GM12892 (cell line): ENCODE measurements at regions not wholly inside any gene's neighbourhood (a gene's known extent, or its start where the extent isn't known, plus 50 kb on each side); places are given as distances from the start of the nearest gene placed in this dataset.
"Not testable (repeated sequence)": the region's sequence is repeated elsewhere in the genome, so short reads cannot be mapped to it uniquely, and the experiment has no call there.

ENCODE experiments used
- DNase-seq: peaks from one replicate; pipeline ENCODE4 v3.0.0; 2011; ENCODE audit not compliant: insufficient read length
- FAIRE-seq: peaks from 2 replicates; lab custom pipeline; 2011; peaks lifted over from hg19 to GRCh38; lab: Jason Lieb, UNC
- POLR2A ChIP-seq: IDR thresholded peaks from 2 replicates; pipeline ENCODE4 v1.6.1; 2011; ENCODE audit warnings: low read depth, low read length, control low read depth
- POLR2AphosphoS5 ChIP-seq: IDR thresholded peaks from 2 replicates; pipeline ENCODE4 v1.6.1; 2011; ENCODE audit warnings: low read depth, low read length, control low read depth
- TAF1 ChIP-seq: IDR thresholded peaks from 2 replicates; pipeline ENCODE4 v1.6.1; 2011; ENCODE audit warnings: low read depth, mild to moderate bottlenecking, control low read depth, low read length, borderline replicate concordance

DNA sequence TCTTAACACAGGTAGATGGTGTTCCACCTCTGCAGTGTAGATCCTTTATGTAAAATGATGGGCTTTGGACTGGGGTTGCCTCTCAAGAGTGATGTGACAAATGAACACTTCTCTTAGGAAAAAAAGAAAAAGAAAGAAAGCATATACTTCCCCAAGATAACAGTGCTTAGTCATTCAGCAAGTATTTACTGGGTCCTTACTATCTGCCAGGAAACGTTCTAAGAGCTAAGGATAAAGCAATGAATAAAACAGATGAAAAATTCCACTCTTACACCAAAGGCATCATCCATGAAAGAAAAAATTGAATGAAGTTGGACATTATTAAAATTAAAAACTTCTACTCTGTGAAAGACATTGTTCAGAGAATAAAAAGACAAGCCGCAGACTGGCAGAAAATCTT lies 177.3 kb downstream of the C7orf25 start:
- TF ChIP-seq POLR2A (no peak), POLR2AphosphoS5 (no peak), TAF1 (no peak)
- no peak for DNase-seq
- no peak for FAIRE-seq

DNA sequence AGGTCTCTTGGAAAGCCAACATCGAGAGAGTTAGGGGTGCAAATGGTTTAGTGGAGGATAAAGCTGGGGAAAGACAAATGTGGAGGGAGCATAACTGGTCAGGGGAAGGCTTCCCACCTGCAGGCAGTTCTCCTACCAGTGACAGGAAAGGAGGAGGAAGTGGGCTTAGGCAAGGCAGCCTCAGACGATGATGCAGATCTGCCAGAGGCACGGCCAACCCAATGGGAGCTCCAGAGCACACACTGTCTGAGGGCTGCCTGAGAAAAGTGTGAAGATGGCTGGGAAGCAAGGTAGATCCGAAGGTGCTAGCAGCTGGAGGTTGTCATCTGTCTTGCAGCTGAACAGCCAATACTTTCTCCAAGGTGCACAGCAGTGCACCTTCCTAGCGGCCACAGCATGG lies 178.8 kb downstream of the C7orf25 start:
- DNase-seq (no peak), FAIRE-seq (no peak)
- TF ChIP-seq TAF1: no peak
- no peak for TF ChIP-seq POLR2A
- no peak for TF ChIP-seq POLR2AphosphoS5

DNA sequence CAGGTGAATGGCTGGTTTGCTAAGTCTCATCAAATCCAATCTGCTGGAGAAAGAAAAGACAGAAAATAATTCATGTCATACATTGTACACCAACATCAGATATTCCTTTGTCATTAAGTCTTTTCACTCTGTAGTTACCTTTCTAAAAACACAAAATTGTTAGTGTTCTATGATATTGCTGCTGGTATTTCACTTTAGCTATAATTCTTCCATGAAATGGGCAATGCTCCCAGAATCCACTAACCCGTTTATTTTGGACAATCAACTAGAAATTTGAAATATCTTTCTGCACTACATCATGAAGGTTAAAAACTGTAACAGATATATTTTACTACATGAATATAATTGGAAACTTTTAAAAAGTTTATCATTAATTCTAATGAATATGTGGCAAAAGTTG lies 181.3 kb downstream of the C7orf25 start:
- no peak for FAIRE-seq
- TF ChIP-seq POLR2AphosphoS5: no peak
- no peak for TF ChIP-seq POLR2A
- TF ChIP-seq TAF1: no peak
- DNase-seq: no peak

DNA sequence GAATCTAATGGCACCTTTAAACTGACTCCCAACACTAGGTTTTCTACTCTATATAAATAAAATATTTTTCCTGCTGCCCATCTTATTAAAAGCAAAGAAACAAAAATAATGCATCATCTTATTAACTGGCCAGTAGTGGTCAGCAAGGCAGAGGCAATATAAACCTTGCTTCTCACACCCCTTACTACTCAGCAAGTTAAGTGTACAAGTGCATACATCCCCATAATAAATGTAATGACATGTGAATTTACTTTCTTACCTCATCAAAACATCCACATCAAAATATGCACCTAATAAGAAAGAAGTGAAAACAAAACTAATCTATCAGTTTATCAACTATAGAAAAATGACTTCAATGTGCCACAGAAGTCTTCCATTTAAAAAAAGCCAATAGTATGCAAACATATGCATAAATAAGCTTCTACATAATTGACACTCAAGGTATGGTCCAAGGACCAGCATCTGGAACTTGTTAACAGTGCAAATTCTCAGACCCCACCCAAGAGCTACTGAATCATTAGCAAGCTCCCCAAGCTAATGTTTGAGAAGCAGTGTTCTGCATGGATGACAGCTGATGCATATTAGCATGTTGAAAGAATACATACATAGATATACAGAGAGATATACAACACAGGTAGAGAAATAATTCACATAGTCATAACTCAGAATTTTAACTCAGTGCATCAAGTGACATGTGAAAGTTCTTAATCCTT lies 182.7 kb downstream of the C7orf25 start:
- FAIRE-seq: no peak
- TF ChIP-seq TAF1 (no peak), POLR2A (no peak), POLR2AphosphoS5 (no peak)
- DNase-seq: no peak

DNA sequence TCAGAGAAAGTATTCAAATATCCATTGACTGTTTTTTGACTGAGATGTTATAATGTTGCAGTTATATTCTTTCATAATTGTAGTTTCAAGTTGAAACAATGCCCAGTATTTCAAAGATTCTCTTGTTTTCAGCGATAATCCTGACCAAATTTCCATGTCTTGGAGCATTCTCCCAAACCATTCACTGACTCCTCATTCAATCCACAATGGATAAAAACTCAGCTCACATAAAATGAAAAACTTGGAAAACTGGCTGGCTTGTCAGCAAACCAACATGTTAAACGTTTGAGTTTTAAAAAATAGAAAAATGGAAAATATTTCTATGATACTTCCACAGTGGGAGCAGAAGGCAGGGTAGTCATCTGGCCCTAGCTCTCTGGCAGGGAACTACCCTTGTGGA lies 184.4 kb downstream of the C7orf25 start:
- TF ChIP-seq TAF1 (no peak), POLR2A (no peak), POLR2AphosphoS5 (no peak)
- DNase-seq: no peak
- FAIRE-seq: no peak

DNA sequence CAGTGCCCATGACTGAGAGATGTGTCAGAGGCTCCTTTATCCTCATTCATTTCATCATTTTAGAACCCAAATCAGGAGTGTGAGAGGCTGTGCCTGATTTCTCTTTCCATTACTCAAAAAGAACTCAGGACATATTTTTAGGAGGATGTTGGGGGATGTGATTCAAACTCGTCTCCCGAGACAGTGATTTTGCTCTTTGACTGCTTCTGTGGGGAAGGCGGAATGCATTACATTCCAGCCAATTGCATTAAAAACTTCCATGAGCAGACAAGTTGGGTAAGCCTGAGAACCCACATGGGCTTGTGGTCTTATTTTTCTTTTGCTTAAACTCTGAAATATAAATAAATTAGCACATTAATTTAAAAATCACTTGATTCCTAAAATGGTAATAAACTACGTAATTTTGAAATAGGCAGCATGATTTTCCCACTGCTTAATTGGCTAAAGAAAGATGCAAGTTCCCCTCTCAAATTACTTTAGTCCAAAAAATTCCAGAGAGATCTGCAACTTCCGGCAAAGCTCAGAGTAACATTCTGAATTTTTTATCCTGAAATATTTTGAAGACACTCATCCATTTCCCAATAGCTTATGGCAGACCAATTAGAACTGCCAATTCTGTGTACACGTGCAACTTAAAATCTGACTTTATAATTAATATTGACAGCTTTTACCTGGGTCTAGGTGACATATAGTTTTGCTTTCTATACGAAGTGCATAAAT lies 185.6 kb downstream of the C7orf25 start:
- DNase-seq (no peak), FAIRE-seq (no peak)
- no peak for TF ChIP-seq TAF1
- TF ChIP-seq POLR2AphosphoS5: no peak
- no peak for TF ChIP-seq POLR2A

DNA sequence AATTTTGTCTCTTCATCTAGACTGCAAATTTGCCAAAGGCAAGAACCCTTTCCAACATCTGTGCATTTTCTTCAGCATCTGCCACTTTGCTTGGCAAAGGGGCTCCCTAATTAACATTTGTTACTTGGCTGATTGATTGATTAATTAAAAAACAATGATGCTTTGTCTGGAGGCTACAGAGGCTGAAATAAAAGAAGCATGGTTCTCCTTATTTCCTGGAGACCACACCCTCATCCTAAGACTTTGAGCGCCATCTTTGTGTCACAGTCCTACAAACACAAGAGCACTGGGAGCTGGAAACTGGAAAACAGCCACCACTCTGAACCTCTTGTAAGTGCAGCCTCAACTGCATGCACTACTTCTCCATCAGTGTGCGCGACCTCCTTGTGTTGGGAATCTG lies 189.2 kb downstream of the C7orf25 start:
- FAIRE-seq: no peak
- TF ChIP-seq POLR2AphosphoS5 (no peak), POLR2A (no peak), TAF1 (no peak)

DNA sequence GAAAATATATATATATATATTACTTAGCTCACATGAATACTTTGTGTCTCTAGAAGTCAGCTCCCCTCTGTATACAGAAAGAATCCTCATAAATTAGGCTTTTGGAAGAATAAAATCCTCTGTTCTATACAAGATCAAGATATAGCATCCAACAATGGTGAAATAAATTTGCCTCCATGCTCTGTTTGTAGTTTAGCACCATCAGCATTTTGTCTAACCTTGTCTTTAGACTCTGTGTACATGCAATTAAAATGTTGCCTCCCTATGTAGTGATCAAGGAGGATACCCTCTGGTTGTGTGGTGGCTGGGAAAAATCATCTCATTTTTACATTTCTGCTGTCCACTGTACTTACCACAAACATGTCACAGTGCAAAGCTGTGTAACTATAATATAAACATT lies 189.7 kb downstream of the C7orf25 start:
- DNase-seq (no peak), FAIRE-seq (no peak)
- no peak for TF ChIP-seq POLR2AphosphoS5

More for the DNA sequence above, 189.2 kb downstream of the C7orf25 start:
- no peak for DNase-seq

GRCh38 chr7:42720991-42721796 lies 190.7 kb downstream of the C7orf25 start:
- DNase-seq (no peak), FAIRE-seq (no peak)
- no peak for TF ChIP-seq TAF1
- TF ChIP-seq POLR2AphosphoS5: no peak
- no peak for TF ChIP-seq POLR2A

- FAIRE-seq (no peak), DNase-seq (no peak)
- no peak for TF ChIP-seq POLR2A
- TF ChIP-seq TAF1: no peak
- TF ChIP-seq POLR2AphosphoS5: no peak
Measured at GRCh38 chr7:42720012-42720411, 191.9 kb downstream of the C7orf25 start.

- not testable (repeated sequence) for FAIRE-seq, DNase-seq
Measured at GRCh38 chr7:42718466-42718865, 193.4 kb downstream of the C7orf25 start.

GRCh38 chr7:42714356-42714755 lies 197.5 kb downstream of the C7orf25 start:
- FAIRE-seq (no peak), DNase-seq (no peak)
- TF ChIP-seq TAF1 (no peak), POLR2A (no peak), POLR2AphosphoS5 (no peak)
